GM12891 (cell line): ENCODE measurements at regions not wholly inside any gene's neighbourhood (a gene's known extent, or its start where the extent isn't known, plus 50 kb on each side); places are given as distances from the start of the nearest gene placed in this dataset.

Experiments used
- POLR2A ChIP-seq: IDR thresholded peaks from 2 replicates; pipeline ENCODE4 v1.6.1; 2011; ENCODE audit warnings: low read depth, low read length, control low read depth
- POLR2AphosphoS5 ChIP-seq: IDR thresholded peaks from 2 replicates; pipeline ENCODE4 v1.6.1; 2011; ENCODE audit warnings: low read depth, low read length, control low read depth
- POU2F2 ChIP-seq: IDR thresholded peaks from 2 replicates; pipeline ENCODE4 v1.6.1; 2011; ENCODE audit warnings: low read depth, mild to moderate bottlenecking, control low read depth, low read length, moderate library complexity
- SPI1 ChIP-seq: IDR thresholded peaks from 2 replicates; pipeline ENCODE4 v1.6.1; 2011; ENCODE audit warnings: low read depth, low read length, control low read depth
- TAF1 ChIP-seq: IDR thresholded peaks from 2 replicates; pipeline ENCODE4 v1.6.1; 2011; ENCODE audit warnings: low read depth, low read length, control low read depth

DNA sequence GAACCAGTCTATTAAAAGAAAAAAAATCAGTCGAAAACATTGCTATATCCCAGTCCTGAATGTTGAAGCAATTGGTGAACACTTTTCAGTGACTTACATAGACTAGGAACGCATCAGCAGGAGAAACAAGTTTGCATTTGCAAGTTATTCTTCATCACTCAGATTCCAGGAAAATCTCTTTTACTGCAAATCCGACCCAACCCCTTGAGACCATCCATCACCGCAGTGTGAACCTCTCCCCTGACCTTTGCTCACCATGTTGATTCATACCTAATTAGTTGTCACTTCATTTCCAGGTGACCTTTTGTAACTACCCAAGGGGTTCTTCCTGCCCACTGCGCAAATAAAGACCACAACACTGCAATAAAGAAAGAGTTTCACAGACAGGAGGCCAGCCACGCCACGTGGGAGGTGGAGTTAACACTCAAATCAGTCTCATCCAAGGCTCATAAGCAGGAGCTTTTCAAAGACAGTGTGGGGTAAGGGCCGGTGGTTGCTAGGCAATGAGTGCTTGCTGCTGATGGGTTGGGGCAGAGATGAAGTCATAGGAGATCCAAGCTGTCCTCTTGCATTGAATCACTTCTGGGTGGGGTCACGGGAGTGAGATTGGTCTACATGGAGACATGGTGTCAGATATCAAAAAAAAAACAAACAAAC is 241.3 kb upstream of the TMEM132C start:
- TF ChIP-seq TAF1 = no peak
- TF ChIP-seq POLR2A = no peak
- no peak for TF ChIP-seq SPI1
- TF ChIP-seq POLR2AphosphoS5 = no peak
- TF ChIP-seq POU2F2 = no peak
